Non-pigmented ciliary epithelial cell (primary cell): ENCODE measurements at regions not wholly inside any gene's neighbourhood (a gene's known extent, or its start where the extent isn't known, plus 50 kb on each side); places are given as distances from the start of the nearest gene placed in this dataset.
"Not testable (repeated sequence)": the region's sequence is repeated elsewhere in the genome, so short reads cannot be mapped to it uniquely, and the experiment has no call there.

Source experiments
- DNase-seq: peaks from one replicate; pipeline ENCODE4 v3.0.0-alpha.2; 2010; ENCODE audit warnings: low read depth

GRCh38 chr17:12195418-12195817, 174.7 kb downstream of the MAP2K4 start:
- no peak for DNase-seq

GRCh38 chr17:12201294-12201880, 180.7 kb downstream of the MAP2K4 start:
- no peak for DNase-seq

- DNase-seq, result no peak
Measured at GRCh38 chr17:12209632-12210191, 189.0 kb downstream of the MAP2K4 start.

- not testable (repeated sequence) for DNase-seq
Measured at GRCh38 chr17:12220714-12221439, 200.2 kb downstream of the MAP2K4 start.

- DNase-seq, result no peak
Measured at GRCh38 chr17:12222392-12222791, 201.7 kb downstream of the MAP2K4 start.

GRCh38 chr17:12227547-12227946, 206.9 kb downstream of the MAP2K4 start:
- DNase-seq, result no peak

GRCh38 chr17:12229335-12229734, 208.7 kb downstream of the MAP2K4 start:
- DNase-seq, result no peak

- DNase-seq, result no peak
Measured at GRCh38 chr17:12230481-12231354, 210.0 kb downstream of the MAP2K4 start.

- no peak for DNase-seq
Measured at GRCh38 chr17:12231355-12231682, 210.6 kb downstream of the MAP2K4 start.

GRCh38 chr17:12239021-12239420, 218.3 kb downstream of the MAP2K4 start:
- DNase-seq, result not testable (repeated sequence)

GRCh38 chr17:12242345-12242954, 221.8 kb downstream of the MAP2K4 start:
- DNase-seq, result no peak

- no peak for DNase-seq
Measured at GRCh38 chr17:12247761-12248160, 227.1 kb downstream of the MAP2K4 start.

GRCh38 chr17:12250973-12251372, 230.3 kb downstream of the MAP2K4 start:
- no peak for DNase-seq

GRCh38 chr17:12252462-12252861, 231.8 kb downstream of the MAP2K4 start:
- no peak for DNase-seq

- no peak for DNase-seq
Measured at GRCh38 chr17:12254460-12254859, 233.8 kb downstream of the MAP2K4 start.

GRCh38 chr17:12256380-12256995, 235.8 kb downstream of the MAP2K4 start:
- DNase-seq, result peak; percentile 15

- no peak for DNase-seq
Measured at GRCh38 chr17:12257176-12257575, 236.5 kb downstream of the MAP2K4 start.

GRCh38 chr17:12261354-12261753, 240.7 kb downstream of the MAP2K4 start:
- no peak for DNase-seq

GRCh38 chr17:12269751-12270150, 249.1 kb downstream of the MAP2K4 start:
- DNase-seq, result no peak

- DNase-seq, result no peak
Measured at GRCh38 chr17:12277827-12278226, 257.1 kb downstream of the MAP2K4 start.

GRCh38 chr17:12282056-12282455, 261.4 kb downstream of the MAP2K4 start:
- DNase-seq, result peak; percentile 3

- DNase-seq, result no peak
Measured at GRCh38 chr17:12287953-12288352, 267.3 kb downstream of the MAP2K4 start.
